Uterus (tissue), 3 donors: ENCODE measurements at regions not wholly inside any gene's neighbourhood (a gene's known extent, or its start where the extent isn't known, plus 50 kb on each side); places are given as distances from the start of the nearest gene placed in this dataset.

Experiments
- DNase-seq, 2 donors: peaks; one replicate each; pipeline ENCODE4 v3.0.0-alpha.2; 2019 to 2020
- H3K27ac ChIP-seq, 2 donors: fragments of 200-600 bp; sonication (generic); 1 replicate in 1 of 2; 2 replicates in 1 of 2; pipeline ENCODE4 v1.5.1; 2016 to 2018
- H3K27me3 ChIP-seq, 2 donors: fragments of 200-600 bp; sonication (generic); one replicate each; pipeline ENCODE4 v1.5.1; 2018 to 2019; ENCODE audit warnings: control low read depth in 1 of 2
- H3K36me3 ChIP-seq, 2 donors: fragments of 200-600 bp; sonication (generic); one replicate each; pipeline ENCODE4 v1.5.1; 2019; ENCODE audit warnings: control low read depth in 1 of 2
- H3K4me1 ChIP-seq, 2 donors: fragments of 200-600 bp; sonication (generic); one replicate each; pipeline ENCODE4 v1.5.1; 2018 to 2019; ENCODE audit warnings: control low read depth in 1 of 2
- H3K4me3 ChIP-seq, 2 donors: fragments of 200-600 bp; sonication (generic); 1 replicate in 1 of 2; 2 replicates in 1 of 2; pipeline ENCODE4 v1.5.1; 2018 to 2019; ENCODE audit warnings: mild to moderate bottlenecking in 1 of 2
- H3K9me3 ChIP-seq, 2 donors: fragments of 200-600 bp; sonication (generic); one replicate each; pipeline ENCODE4 v1.5.1; 2019; ENCODE audit warnings: control low read depth in 1 of 2
- CTCF ChIP-seq, 4 experiments: fragments of 200-600 bp in 2 of 4; fragments of 450-650 bp in 2 of 4; sonication (generic) in 2 of 4; IDR thresholded peaks; one replicate each; pipeline ENCODE4 v1.5.1; 2016 to 2019; ENCODE audit warnings: antibody characterized with exemption in 4 of 4, mild to moderate bottlenecking in 2 of 4, moderate library complexity in 1 of 4
- POLR2A ChIP-seq, 2 donors: fragments of 450-650 bp; IDR thresholded peaks; one replicate each; pipeline ENCODE4 v1.6.1; 2016; ENCODE audit warnings: antibody characterized with exemption in 2 of 2, mild to moderate bottlenecking in 1 of 2, moderate library complexity in 1 of 2
- intact Hi-C: fragments of 100-400 bp; cut with DNase I; formaldehyde crosslinking; loops from one replicate; pipeline ENCODE4 v1.15.1; 2023; ENCODE audit warnings: low total_unique reads
- donor health status: DM: yes; HTN: yes; CAD: no.

- Histone ChIP-seq H3K4me1 (no peaks in the 10 kb centered on the region), H3K27ac (no peak overlapping the region), H3K27me3 (no peaks in the 10 kb centered on the region), H3K36me3 (no peaks in the 10 kb centered on the region), H3K9me3 (no peaks in the 10 kb centered on the region), H3K4me3 (no peak overlapping the region)
- no peak for DNase-seq
- no peak for TF ChIP-seq CTCF (IDR thresholded peaks at IDR 0.05)
- no peak for TF ChIP-seq POLR2A (IDR thresholded peaks at IDR 0.05)
- intact Hi-C loops = no loop called here
Observed at GRCh38 chr3:31002730-31003129, 108.3 kb upstream of the GADL1 start.

GRCh38 chr3:31004025-31004678, 109.7 kb upstream of the GADL1 start:
- Histone ChIP-seq H3K27me3 (no peaks in the 10 kb centered on the region), H3K4me3 (no peak overlapping the region), H3K36me3 (no peaks in the 10 kb centered on the region), H3K4me1 (no peaks in the 10 kb centered on the region), H3K27ac (no peak overlapping the region), H3K9me3 (no peaks in the 10 kb centered on the region)
- no peak for DNase-seq
- no peak for TF ChIP-seq POLR2A (IDR thresholded peaks at IDR 0.05)
- TF ChIP-seq CTCF (IDR thresholded peaks at IDR 0.05) = no peak
- intact Hi-C loops = no loop called here

DNA sequence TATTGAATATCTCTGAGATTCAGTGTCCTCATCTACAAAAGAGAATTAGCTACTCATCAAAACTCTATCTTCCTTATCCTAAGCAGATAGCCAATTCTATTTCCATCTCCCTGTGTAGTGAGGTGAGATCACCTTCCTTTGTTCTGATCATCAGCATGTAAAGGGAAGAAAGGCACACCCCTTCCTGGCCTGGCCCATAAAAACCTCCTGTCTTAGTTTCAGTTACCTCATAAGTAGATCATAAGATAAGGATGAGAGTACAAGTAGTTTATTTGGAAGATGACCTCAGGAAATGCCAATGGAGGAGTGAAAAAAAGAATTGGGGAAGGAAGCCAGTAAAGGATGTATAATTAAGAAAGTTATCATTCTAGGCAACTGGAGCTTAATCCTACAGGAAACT, 114.5 kb upstream of the GADL1 start:
- H3K36me3 ChIP-seq = no peaks in the 10 kb centered on the region
- H3K27me3 ChIP-seq = no peaks in the 10 kb centered on the region
- no peaks in the 10 kb centered on the region for H3K4me1 ChIP-seq
- intact Hi-C loops = no loop called here
- TF ChIP-seq CTCF (IDR thresholded peaks at IDR 0.05) = no peak
- TF ChIP-seq POLR2A (IDR thresholded peaks at IDR 0.05) = no peak
- no peak overlapping the region for H3K4me3 ChIP-seq
- H3K9me3 ChIP-seq = no peaks in the 10 kb centered on the region
- no peak overlapping the region for H3K27ac ChIP-seq
- no peak for DNase-seq

- no peaks in the 10 kb centered on the region for H3K4me1 ChIP-seq
- no peak for DNase-seq
- no peak for TF ChIP-seq CTCF (IDR thresholded peaks at IDR 0.05)
- TF ChIP-seq POLR2A (IDR thresholded peaks at IDR 0.05) = no peak
- H3K36me3 ChIP-seq = no peaks in the 10 kb centered on the region
- H3K27ac ChIP-seq = no peak overlapping the region
- intact Hi-C loops = no loop called here
- no peaks in the 10 kb centered on the region for H3K9me3 ChIP-seq
- H3K4me3 ChIP-seq = no peak overlapping the region
- no peaks in the 10 kb centered on the region for H3K27me3 ChIP-seq
Observed at GRCh38 chr3:31009881-31010280, 115.4 kb upstream of the GADL1 start.

- intact Hi-C loops = no loop called here
- Histone ChIP-seq H3K27ac (no peak overlapping the region), H3K27me3 (no peaks in the 10 kb centered on the region), H3K4me1 (no peaks in the 10 kb centered on the region), H3K36me3 (no peaks in the 10 kb centered on the region), H3K4me3 (no peak overlapping the region), H3K9me3 (no peaks in the 10 kb centered on the region)
- TF ChIP-seq POLR2A (IDR thresholded peaks at IDR 0.05) = no peak
- no peak for TF ChIP-seq CTCF (IDR thresholded peaks at IDR 0.05)
- DNase-seq = no peak
Observed at GRCh38 chr3:31010491-31010890, 116.0 kb upstream of the GADL1 start.
